ENCODE measurements at regions not wholly inside any gene's neighbourhood (a gene's known extent, or its start where the extent isn't known, plus 50 kb on each side); places are given as distances from the start of the nearest gene placed in this dataset.
A peak's percentile ranks its signal among the peaks of the same experiment; 100 is the strongest.

GRCh38 chr5:124043456-124043855 lies 531.5 kb downstream of the CSNK1G3 start:
- no peak for TF ChIP-seq EZH2 (IDR thresholded peaks at IDR 0.05; ENCODE audit: low read depth, low read length, severe bottlenecking)
- no peak for TF ChIP-seq NANOG (IDR thresholded peaks at IDR 0.05; ENCODE audit: insufficient read depth, low read depth, low read length, poor library complexity, severe bottlenecking)
- no peak for TF ChIP-seq POLR2AphosphoS5 (IDR thresholded peaks at IDR 0.05; ENCODE audit: low read depth, low read length)
- no peak for TF ChIP-seq KDM5A (IDR thresholded peaks at IDR 0.05; ENCODE audit: low read length)
- TF ChIP-seq HDAC2 (IDR thresholded peaks at IDR 0.05; ENCODE audit: borderline replicate concordance in 1 of 2, low read depth in 2 of 2, low read length in 2 of 2), result no peak
- no peak for TF ChIP-seq EP300 (IDR thresholded peaks at IDR 0.05; ENCODE audit: borderline replicate concordance in 1 of 2, low read depth in 2 of 2, low read length in 2 of 2)
- TF ChIP-seq CTCF (IDR thresholded peaks at IDR 0.05; ENCODE audit: control extremely low read depth in 1 of 3, insufficient read depth in 1 of 3, low read depth in 1 of 3, low read length in 3 of 3), result peak in 2 of 3 experiments; percentile 37 to 59; a peak in 2 of 4 replicates
- no peak for TF ChIP-seq CBX8 (IDR thresholded peaks at IDR 0.05; ENCODE audit: borderline replicate concordance, low read depth, low read length)
- TF ChIP-seq CHD2 (IDR thresholded peaks at IDR 0.05; ENCODE audit: low read length), result no peak
- no peak for TF ChIP-seq RBBP5 (IDR thresholded peaks at IDR 0.05; ENCODE audit: borderline replicate concordance, low read depth, low read length)
- TF ChIP-seq KDM1A (IDR thresholded peaks at IDR 0.05; ENCODE audit: borderline replicate concordance, low read length), result no peak
- TF ChIP-seq RNF2 (IDR thresholded peaks at IDR 0.05; ENCODE audit: borderline replicate concordance, low read depth, low read length, missing control alignments, poor library complexity, severe bottlenecking), result no peak
- TF ChIP-seq TAF1 (IDR thresholded peaks at IDR 0.05; ENCODE audit: low read depth, low read length), result no peak

Measured in H1 (cell line).